ENCODE measurements at regions not wholly inside any gene's neighbourhood (a gene's known extent, or its start where the extent isn't known, plus 50 kb on each side); places are given as distances from the start of the nearest gene placed in this dataset.

- no peaks in the 10 kb centered on the region for H3K27me3 ChIP-seq (ENCODE audit: control insufficient read depth, insufficient read depth, low read length)
- no peaks in the 10 kb centered on the region for H3K4me1 ChIP-seq (ENCODE audit: control insufficient read depth, insufficient read depth, low read length)
- no peak overlapping the region for H3K4me3 ChIP-seq (ENCODE audit: low read depth, low read length)
- no peaks in the 10 kb centered on the region for H3K36me3 ChIP-seq (ENCODE audit: control insufficient read depth, insufficient read depth, low read length)
- no peaks in the 10 kb centered on the region for H3K9me3 ChIP-seq (ENCODE audit: control insufficient read depth, insufficient read depth, low read length)
- no peak overlapping the region for H3K9ac ChIP-seq (ENCODE audit: low read depth, low read length)
These were observed 56.9 kb upstream of the CADM1 start for GRCh38 chr11:115561116-115561515.

DNA sequence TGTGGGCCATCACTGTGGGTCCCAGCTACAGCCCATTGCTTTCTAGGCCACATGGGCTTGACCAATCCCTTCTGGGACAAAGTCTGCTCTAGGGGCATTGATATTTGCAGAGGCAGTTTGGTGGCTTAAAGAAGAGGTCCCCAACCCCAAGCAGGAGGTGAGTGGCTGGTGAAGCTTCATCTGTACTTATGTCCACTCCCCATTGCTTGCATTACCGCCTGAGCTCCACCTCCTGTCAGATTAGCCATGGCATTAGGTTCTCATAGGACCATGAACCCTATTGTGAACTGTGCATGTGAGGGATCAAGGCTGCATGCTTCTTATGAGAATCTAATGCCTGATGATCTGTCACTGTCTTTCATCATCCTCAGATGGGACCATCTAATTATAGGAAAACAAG is 54.4 kb upstream of the CADM1 start:
- H3K4me1 ChIP-seq (ENCODE audit: control insufficient read depth, insufficient read depth, low read length): no peaks in the 10 kb centered on the region
- H3K4me3 ChIP-seq (ENCODE audit: low read depth, low read length): no peak overlapping the region
- H3K36me3 ChIP-seq (ENCODE audit: control insufficient read depth, insufficient read depth, low read length): no peaks in the 10 kb centered on the region
- H3K9ac ChIP-seq (ENCODE audit: low read depth, low read length): no peak overlapping the region
- H3K9me3 ChIP-seq (ENCODE audit: control insufficient read depth, insufficient read depth, low read length): no peaks in the 10 kb centered on the region
- no peaks in the 10 kb centered on the region for H3K27me3 ChIP-seq (ENCODE audit: control insufficient read depth, insufficient read depth, low read length)

GRCh38 chr11:115557681-115558080 is 53.5 kb upstream of the CADM1 start:
- no peaks in the 10 kb centered on the region for H3K27me3 ChIP-seq (ENCODE audit: control insufficient read depth, insufficient read depth, low read length)
- H3K9ac ChIP-seq (ENCODE audit: low read depth, low read length): no peak overlapping the region
- H3K4me1 ChIP-seq (ENCODE audit: control insufficient read depth, insufficient read depth, low read length): no peaks in the 10 kb centered on the region
- H3K9me3 ChIP-seq (ENCODE audit: control insufficient read depth, insufficient read depth, low read length): no peaks in the 10 kb centered on the region
- no peaks in the 10 kb centered on the region for H3K36me3 ChIP-seq (ENCODE audit: control insufficient read depth, insufficient read depth, low read length)
- no peak overlapping the region for H3K4me3 ChIP-seq (ENCODE audit: low read depth, low read length)

DNA sequence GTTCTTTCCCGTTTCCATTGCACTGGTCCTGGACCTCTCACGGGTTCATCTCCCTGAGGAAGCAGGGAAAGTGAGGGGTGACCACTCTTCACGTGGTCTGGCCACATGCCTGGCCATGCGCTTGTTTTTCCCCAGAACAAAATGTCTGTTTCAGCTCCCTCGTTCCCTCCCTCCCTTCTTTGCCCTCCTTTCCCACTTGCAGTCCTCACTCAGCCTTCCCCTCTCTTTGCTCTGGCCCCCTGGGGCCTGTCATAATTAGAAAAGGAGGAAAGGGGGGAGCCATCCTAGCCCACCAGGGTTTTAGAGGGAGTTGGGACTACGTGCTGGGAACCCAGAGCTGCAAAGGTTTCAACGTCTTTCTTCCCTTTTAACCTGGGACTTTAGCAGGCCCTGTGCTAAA is 52.8 kb upstream of the CADM1 start:
- no peaks in the 10 kb centered on the region for H3K9me3 ChIP-seq (ENCODE audit: control insufficient read depth, insufficient read depth, low read length)
- no peak overlapping the region for H3K9ac ChIP-seq (ENCODE audit: low read depth, low read length)
- H3K27me3 ChIP-seq (ENCODE audit: control insufficient read depth, insufficient read depth, low read length): no peaks in the 10 kb centered on the region
- H3K36me3 ChIP-seq (ENCODE audit: control insufficient read depth, insufficient read depth, low read length): no peaks in the 10 kb centered on the region
- no peaks in the 10 kb centered on the region for H3K4me1 ChIP-seq (ENCODE audit: control insufficient read depth, insufficient read depth, low read length)
- no peak overlapping the region for H3K4me3 ChIP-seq (ENCODE audit: low read depth, low read length)

GRCh38 chr11:115555336-115556090 is 51.3 kb upstream of the CADM1 start:
- no peaks in the 10 kb centered on the region for H3K27me3 ChIP-seq (ENCODE audit: control insufficient read depth, insufficient read depth, low read length)
- no peaks in the 10 kb centered on the region for H3K9me3 ChIP-seq (ENCODE audit: control insufficient read depth, insufficient read depth, low read length)
- H3K4me1 ChIP-seq (ENCODE audit: control insufficient read depth, insufficient read depth, low read length): no peaks in the 10 kb centered on the region
- no peak overlapping the region for H3K9ac ChIP-seq (ENCODE audit: low read depth, low read length)
- no peak overlapping the region for H3K4me3 ChIP-seq (ENCODE audit: low read depth, low read length)
- H3K36me3 ChIP-seq (ENCODE audit: control insufficient read depth, insufficient read depth, low read length): no peaks in the 10 kb centered on the region
